ENCODE measurements at regions not wholly inside any gene's neighbourhood (a gene's known extent, or its start where the extent isn't known, plus 50 kb on each side); places are given as distances from the start of the nearest gene placed in this dataset.

- DNase-seq, result no peak
These were observed 173.5 kb downstream of the C5orf15 start for GRCh38 chr5:133794771-133795415.

GRCh38 chr5:133793756-133794465 is 174.5 kb downstream of the C5orf15 start:
- no peak for DNase-seq

GRCh38 chr5:133792655-133793054 is 175.8 kb downstream of the C5orf15 start:
- DNase-seq, result no peak

- no peak for DNase-seq
These were observed 176.4 kb downstream of the C5orf15 start for GRCh38 chr5:133792024-133792423.

- DNase-seq, result no peak
These were observed 177.5 kb downstream of the C5orf15 start for GRCh38 chr5:133790898-133791297.

GRCh38 chr5:133789428-133789827 is 177.1 kb upstream of the FSTL4 start:
- no peak for DNase-seq

- DNase-seq, result no peak
These were observed 175.8 kb upstream of the FSTL4 start for GRCh38 chr5:133788121-133788520.

GRCh38 chr5:133786420-133786819 is 174.1 kb upstream of the FSTL4 start:
- DNase-seq, result no peak

- DNase-seq, result no peak
These were observed 172.8 kb upstream of the FSTL4 start for GRCh38 chr5:133785182-133785581.

- DNase-seq, result peak in 2 of 3 donors; percentile 3 to 8
These were observed 171.1 kb upstream of the FSTL4 start for GRCh38 chr5:133783481-133783880.

GRCh38 chr5:133782736-133783135 is 170.4 kb upstream of the FSTL4 start:
- DNase-seq, result no peak

GRCh38 chr5:133781436-133782225 is 169.3 kb upstream of the FSTL4 start:
- DNase-seq, result no peak

- DNase-seq, result no peak
These were observed 168.4 kb upstream of the FSTL4 start for GRCh38 chr5:133780619-133781280.

GRCh38 chr5:133779828-133780475 is 167.6 kb upstream of the FSTL4 start:
- DNase-seq, result no peak

GRCh38 chr5:133778636-133779035 is 166.3 kb upstream of the FSTL4 start:
- no peak for DNase-seq

- DNase-seq, result no peak
These were observed 165.6 kb upstream of the FSTL4 start for GRCh38 chr5:133777951-133778350.

- no peak for DNase-seq
These were observed 163.4 kb upstream of the FSTL4 start for GRCh38 chr5:133775584-133776304.

GRCh38 chr5:133773247-133774202 is 161.2 kb upstream of the FSTL4 start:
- DNase-seq, result no peak

GRCh38 chr5:133769842-133770241 is 157.5 kb upstream of the FSTL4 start:
- DNase-seq, result no peak

GRCh38 chr5:133763744-133764143 is 151.4 kb upstream of the FSTL4 start:
- no peak for DNase-seq

GRCh38 chr5:133761632-133762031 is 149.3 kb upstream of the FSTL4 start:
- no peak for DNase-seq
